Nephron progenitor cell (in vitro differentiated cells): ENCODE measurements at regions not wholly inside any gene's neighbourhood (a gene's known extent, or its start where the extent isn't known, plus 50 kb on each side); places are given as distances from the start of the nearest gene placed in this dataset.

Experiments used
- DNase-seq: peaks from one replicate; pipeline ENCODE4 v3.0.0; 2021
- H3K27ac Mint-ChIP-seq: 2 replicates; pipeline ENCODE4 v1.8.0; 2021; ENCODE audit warnings: mild to moderate bottlenecking, moderate library complexity, mixed read lengths
- H3K27me3 Mint-ChIP-seq: 2 replicates; pipeline ENCODE4 v1.8.0; 2021; ENCODE audit warnings: mild to moderate bottlenecking, low read depth, mixed read lengths; ENCODE audit not compliant: poor library complexity
- H3K36me3 Mint-ChIP-seq: 2 replicates; pipeline ENCODE4 v1.8.0; 2021; ENCODE audit warnings: low read depth, mixed read lengths
- H3K4me1 Mint-ChIP-seq: 2 replicates; pipeline ENCODE4 v1.8.0; 2021; ENCODE audit warnings: mixed read lengths
- H3K4me3 Mint-ChIP-seq: 2 replicates; pipeline ENCODE4 v1.8.0; 2021; ENCODE audit warnings: mild to moderate bottlenecking, moderate library complexity, mixed read lengths
- H3K9me3 Mint-ChIP-seq: 2 replicates; pipeline ENCODE4 v1.8.0; 2021; ENCODE audit warnings: mild to moderate bottlenecking, moderate library complexity, mixed read lengths
- CTCF ChIP-seq: fragments of 200-600 bp; sonication (generic); IDR thresholded peaks from 2 replicates; pipeline ENCODE4 v1.5.0; 2021; ENCODE audit warnings: antibody characterized with exemption

- Mint-ChIP-seq H3K27ac (no peak overlapping the region), H3K4me3 (no peak overlapping the region), H3K4me1 (peaks cover 4% of the 10 kb centered on the region), H3K36me3 (no peaks in the 10 kb centered on the region), H3K27me3 (no peaks in the 10 kb centered on the region), H3K9me3 (peaks cover 5% of the 10 kb centered on the region)
- TF ChIP-seq CTCF: no peak
- DNase-seq: no peak
Measured at GRCh38 chr3:115524549-115524948, 98.8 kb upstream of the GAP43 start.

- Mint-ChIP-seq H3K4me3 (no peak overlapping the region), H3K36me3 (no peaks in the 10 kb centered on the region), H3K4me1 (no peaks in the 10 kb centered on the region), H3K9me3 (peaks cover 17% of the 10 kb centered on the region), H3K27me3 (no peaks in the 10 kb centered on the region), H3K27ac (no peak overlapping the region)
- no peak for DNase-seq
- TF ChIP-seq CTCF: no peak
Measured at GRCh38 chr3:115525731-115526130, 97.6 kb upstream of the GAP43 start.

DNA sequence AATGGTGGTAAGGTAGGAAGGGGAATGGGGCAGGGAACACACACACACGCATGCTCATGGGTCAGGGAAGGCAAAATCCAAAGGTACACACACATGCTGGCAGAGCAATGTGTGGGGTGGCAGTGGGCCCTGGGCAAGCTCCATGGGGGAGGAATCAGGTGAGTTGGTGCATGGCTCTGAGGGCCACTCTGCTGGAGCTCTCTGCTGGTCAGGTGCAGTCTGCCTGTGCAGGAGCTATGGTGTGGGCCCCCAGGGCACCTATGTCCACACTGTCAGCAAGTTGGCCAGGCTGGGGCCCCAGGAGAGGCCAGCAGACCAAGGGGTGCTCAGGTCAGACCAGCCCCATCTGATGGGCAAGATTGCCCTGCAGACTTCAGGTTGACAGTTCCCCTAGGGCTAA lies 90.1 kb upstream of the GAP43 start:
- no peak for DNase-seq
- TF ChIP-seq CTCF: no peak
- Mint-ChIP-seq H3K36me3 (no peaks in the 10 kb centered on the region), H3K9me3 (peaks cover 32% of the 10 kb centered on the region), H3K4me3 (no peak overlapping the region), H3K27me3 (peaks cover 6% of the 10 kb centered on the region), H3K4me1 (no peaks in the 10 kb centered on the region), H3K27ac (no peak overlapping the region)

- peaks cover 6% of the 10 kb centered on the region for H3K27me3 Mint-ChIP-seq
- no peaks in the 10 kb centered on the region for H3K4me1 Mint-ChIP-seq
- no peak overlapping the region for H3K27ac Mint-ChIP-seq
- peaks cover 11% of the 10 kb centered on the region for H3K9me3 Mint-ChIP-seq
- no peak for DNase-seq
- TF ChIP-seq CTCF: no peak
- no peaks in the 10 kb centered on the region for H3K36me3 Mint-ChIP-seq
- no peak overlapping the region for H3K4me3 Mint-ChIP-seq
Measured at GRCh38 chr3:115536171-115536570, 87.1 kb upstream of the GAP43 start.

DNA sequence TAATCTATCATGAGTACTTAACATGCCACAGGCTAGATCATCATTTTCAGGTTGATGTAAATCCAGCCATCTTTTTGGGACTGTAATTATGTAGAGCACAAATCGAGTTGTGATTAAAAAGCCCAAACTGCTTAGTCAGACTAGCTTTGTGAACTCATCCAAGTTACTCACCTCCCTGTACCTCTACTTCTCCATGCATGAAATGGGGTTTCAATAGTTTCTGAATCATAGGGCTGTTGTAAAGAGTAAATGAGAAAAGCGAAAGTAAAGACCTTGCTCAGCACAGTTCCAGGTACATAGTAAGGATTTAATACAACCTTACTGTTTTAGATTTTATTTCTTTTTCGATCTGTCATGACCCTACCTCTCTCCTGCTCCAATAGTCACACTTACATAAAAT lies 85.6 kb upstream of the GAP43 start:
- H3K27ac Mint-ChIP-seq: no peak overlapping the region
- no peaks in the 10 kb centered on the region for H3K36me3 Mint-ChIP-seq
- no peak for DNase-seq
- no peak overlapping the region for H3K4me3 Mint-ChIP-seq
- peaks cover 9% of the 10 kb centered on the region for H3K27me3 Mint-ChIP-seq
- no peak for TF ChIP-seq CTCF
- H3K4me1 Mint-ChIP-seq: no peaks in the 10 kb centered on the region
- H3K9me3 Mint-ChIP-seq: no peaks in the 10 kb centered on the region

GRCh38 chr3:115547207-115547606 lies 76.1 kb upstream of the GAP43 start:
- no peaks in the 10 kb centered on the region for H3K4me1 Mint-ChIP-seq
- no peak for DNase-seq
- H3K9me3 Mint-ChIP-seq: no peaks in the 10 kb centered on the region
- no peak for TF ChIP-seq CTCF
- no peaks in the 10 kb centered on the region for H3K27me3 Mint-ChIP-seq
- no peaks in the 10 kb centered on the region for H3K36me3 Mint-ChIP-seq
- H3K4me3 Mint-ChIP-seq: no peak overlapping the region
- H3K27ac Mint-ChIP-seq: no peak overlapping the region
